Brain microvascular endothelial cell (primary cell): ENCODE measurements at regions not wholly inside any gene's neighbourhood (a gene's known extent, or its start where the extent isn't known, plus 50 kb on each side); places are given as distances from the start of the nearest gene placed in this dataset.
"Not testable (repeated sequence)": the region's sequence is repeated elsewhere in the genome, so short reads cannot be mapped to it uniquely, and the experiment has no call there.

Experiments
- DNase-seq: peaks from one replicate; pipeline ENCODE4 v3.0.0-alpha.2; 2020
- H3K27ac ChIP-seq: fragments of 250-450 bp; sonication (Bioruptor Pico); 2 replicates; pipeline ENCODE4 v1.5.1; 2020; ENCODE audit warnings: mild to moderate bottlenecking, moderate library complexity
- H3K27me3 ChIP-seq: fragments of 250-450 bp; sonication (Bioruptor Pico); replicated peaks from 2 replicates; pipeline ENCODE4 v1.5.1; 2020; ENCODE audit warnings: mild to moderate bottlenecking
- H3K36me3 ChIP-seq: fragments of 250-450 bp; sonication (Bioruptor Pico); replicated peaks from 2 replicates; pipeline ENCODE4 v1.5.1; 2020; ENCODE audit warnings: mild to moderate bottlenecking
- H3K4me3 ChIP-seq: 2 replicates; pipeline ENCODE4 v1.5.1; 2011; ENCODE audit warnings: low read depth, mild to moderate bottlenecking, control low read depth, low read length, moderate library complexity
- in situ Hi-C: cut with HindIII; loops from 2 replicates; pipeline ENCODE4 v1.10.0; 2017; ENCODE audit warnings: low sequenced_read_pairs, low pct_ligation_motif_present
- TF ChIP-seq, protein P1 (sequence below): IDR thresholded peaks from 2 replicates; pipeline ENCODE4 v1.5.1; 2011; ENCODE audit warnings: low read depth, mild to moderate bottlenecking, moderate library complexity, low read length, control low read depth, inconsistent platforms; ENCODE audit errors: missing control alignments

DNA sequence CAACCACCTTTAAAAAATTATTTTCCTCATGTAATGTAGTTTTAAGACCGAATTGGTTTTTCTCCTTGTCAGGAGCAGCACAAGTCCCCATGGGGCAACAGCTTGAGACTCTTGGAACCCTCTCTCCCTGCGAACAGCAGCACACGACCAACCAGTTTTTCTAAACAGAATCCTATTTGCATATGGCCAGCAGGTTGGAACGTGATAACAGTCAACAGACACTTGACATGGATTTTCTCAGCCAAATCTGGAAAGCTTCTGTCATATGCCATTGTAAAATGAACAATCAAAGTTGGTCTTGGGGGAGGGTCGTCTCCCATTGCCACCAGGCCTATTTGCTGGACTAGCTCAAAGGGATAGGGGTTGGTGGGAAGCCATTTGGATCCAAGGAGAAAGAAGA lies 1915.0 kb upstream of the FLRT2 start:
- DNase-seq = no peak
- in situ Hi-C loops = no loop called here
- TF ChIP-seq, protein P1, sequence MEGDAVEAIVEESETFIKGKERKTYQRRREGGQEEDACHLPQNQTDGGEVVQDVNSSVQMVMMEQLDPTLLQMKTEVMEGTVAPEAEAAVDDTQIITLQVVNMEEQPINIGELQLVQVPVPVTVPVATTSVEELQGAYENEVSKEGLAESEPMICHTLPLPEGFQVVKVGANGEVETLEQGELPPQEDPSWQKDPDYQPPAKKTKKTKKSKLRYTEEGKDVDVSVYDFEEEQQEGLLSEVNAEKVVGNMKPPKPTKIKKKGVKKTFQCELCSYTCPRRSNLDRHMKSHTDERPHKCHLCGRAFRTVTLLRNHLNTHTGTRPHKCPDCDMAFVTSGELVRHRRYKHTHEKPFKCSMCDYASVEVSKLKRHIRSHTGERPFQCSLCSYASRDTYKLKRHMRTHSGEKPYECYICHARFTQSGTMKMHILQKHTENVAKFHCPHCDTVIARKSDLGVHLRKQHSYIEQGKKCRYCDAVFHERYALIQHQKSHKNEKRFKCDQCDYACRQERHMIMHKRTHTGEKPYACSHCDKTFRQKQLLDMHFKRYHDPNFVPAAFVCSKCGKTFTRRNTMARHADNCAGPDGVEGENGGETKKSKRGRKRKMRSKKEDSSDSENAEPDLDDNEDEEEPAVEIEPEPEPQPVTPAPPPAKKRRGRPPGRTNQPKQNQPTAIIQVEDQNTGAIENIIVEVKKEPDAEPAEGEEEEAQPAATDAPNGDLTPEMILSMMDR = no peak

GRCh38 chr14:83624541-83624940 lies 1905.4 kb upstream of the FLRT2 start:
- Histone ChIP-seq H3K36me3 (no peaks in the 10 kb centered on the region), H3K27me3 (no peaks in the 10 kb centered on the region), H3K27ac (no peak overlapping the region), H3K4me3 (no peak overlapping the region)
- no peak for DNase-seq
- in situ Hi-C loops = no loop called here
- TF ChIP-seq, protein P1 = no peak

More for the DNA sequence above, 1915.0 kb upstream of the FLRT2 start:
- H3K4me3 ChIP-seq = no peak overlapping the region
- H3K27ac ChIP-seq = no peak overlapping the region
- H3K27me3 ChIP-seq = no peaks in the 10 kb centered on the region
- H3K36me3 ChIP-seq = no peaks in the 10 kb centered on the region

DNA sequence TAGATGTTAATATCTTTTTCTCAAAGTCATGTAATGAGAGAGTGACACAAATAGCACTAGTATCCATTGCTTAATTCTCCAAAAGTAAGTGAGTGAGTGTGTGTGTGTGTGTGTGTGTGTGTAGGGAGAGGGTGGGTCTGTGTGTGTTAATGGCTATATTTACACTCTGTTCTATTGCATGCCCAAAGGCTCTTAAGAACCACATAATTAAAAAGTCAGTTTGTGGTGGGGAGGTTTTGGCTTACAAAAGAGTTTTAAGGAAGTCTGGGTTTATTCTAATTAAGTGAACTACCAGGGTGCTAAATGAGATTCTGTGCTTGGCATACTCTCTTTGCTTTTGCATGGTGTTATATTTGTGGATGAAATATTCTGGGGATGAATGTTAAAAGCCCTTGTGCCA lies 1897.6 kb upstream of the FLRT2 start:
- TF ChIP-seq, protein P1 = no peak
- no peaks in the 10 kb centered on the region for H3K36me3 ChIP-seq
- no peak overlapping the region for H3K27ac ChIP-seq
- no peak overlapping the region for H3K4me3 ChIP-seq
- no peaks in the 10 kb centered on the region for H3K27me3 ChIP-seq
- in situ Hi-C loops = no loop called here
- DNase-seq = no peak

DNA sequence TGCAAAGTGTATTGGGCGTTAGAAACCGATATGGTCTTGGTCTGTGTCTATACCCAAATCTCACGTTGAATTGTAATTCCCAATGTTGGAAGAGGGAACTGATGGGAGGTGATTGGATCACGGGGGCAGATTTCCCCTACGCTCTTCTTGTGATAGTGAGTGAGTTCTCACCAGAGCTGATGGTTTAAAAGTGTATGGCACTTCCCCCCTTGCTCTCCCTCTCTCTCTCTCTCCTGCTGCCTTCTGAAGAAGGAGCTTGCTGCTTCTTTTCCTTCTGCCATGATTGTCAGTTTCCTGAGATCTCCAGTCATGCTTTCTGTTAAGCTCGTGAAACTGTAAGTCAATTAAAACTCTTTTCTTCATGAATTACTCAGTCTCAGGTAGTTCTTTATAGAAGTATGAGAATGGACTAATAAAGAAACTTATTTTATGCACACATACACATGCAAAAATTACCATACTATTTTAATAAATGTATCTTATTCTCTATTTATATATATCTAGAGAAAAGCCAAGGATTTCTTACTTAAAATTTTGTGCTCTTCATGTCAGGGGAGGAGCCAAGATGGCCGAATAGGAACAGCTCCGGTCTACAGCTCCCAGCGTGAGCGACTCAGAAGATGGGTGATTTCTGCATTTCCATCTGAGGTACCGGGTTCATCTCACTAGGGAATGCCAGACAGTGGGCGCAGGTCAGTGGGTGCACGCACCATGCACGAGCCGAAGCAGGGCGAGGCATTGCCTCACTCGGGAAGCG lies 1891.0 kb upstream of the FLRT2 start:
- no peak for DNase-seq
- H3K27me3 ChIP-seq = no peaks in the 10 kb centered on the region
- in situ Hi-C loops = no loop called here
- H3K36me3 ChIP-seq = no peaks in the 10 kb centered on the region
- no peak overlapping the region for H3K4me3 ChIP-seq
- H3K27ac ChIP-seq = no peak overlapping the region
- TF ChIP-seq, protein P1 = no peak

GRCh38 chr14:83639505-83639875 lies 1890.5 kb upstream of the FLRT2 start:
- H3K4me3 ChIP-seq, H3K36me3 ChIP-seq, H3K27me3 ChIP-seq, H3K27ac ChIP-seq, DNase-seq, in situ Hi-C loops: not testable (repeated sequence)

- Histone ChIP-seq H3K36me3 (no peaks in the 10 kb centered on the region), H3K27ac (no peak overlapping the region), H3K27me3 (no peaks in the 10 kb centered on the region), H3K4me3 (no peak overlapping the region)
- no peak for DNase-seq
- TF ChIP-seq, protein P1 = no peak
- in situ Hi-C loops = no loop called here
Measured at GRCh38 chr14:83646228-83646627, 1883.7 kb upstream of the FLRT2 start.
